Endometrium (tissue), 2 donors: ENCODE measurements at regions not wholly inside any gene's neighbourhood (a gene's known extent, or its start where the extent isn't known, plus 50 kb on each side); places are given as distances from the start of the nearest gene placed in this dataset.
A peak's percentile ranks its signal among the peaks of the same experiment; 100 is the strongest.
"Not testable (repeated sequence)": the region's sequence is repeated elsewhere in the genome, so short reads cannot be mapped to it uniquely, and the experiment has no call there.

Source experiments
- FAIRE-seq: peaks from 2 replicates; lab custom pipeline; 2012; peaks lifted over from hg19 to GRCh38; lab: Jason Lieb, UNC
- donor health status: control.
- donor health status: control.

DNA sequence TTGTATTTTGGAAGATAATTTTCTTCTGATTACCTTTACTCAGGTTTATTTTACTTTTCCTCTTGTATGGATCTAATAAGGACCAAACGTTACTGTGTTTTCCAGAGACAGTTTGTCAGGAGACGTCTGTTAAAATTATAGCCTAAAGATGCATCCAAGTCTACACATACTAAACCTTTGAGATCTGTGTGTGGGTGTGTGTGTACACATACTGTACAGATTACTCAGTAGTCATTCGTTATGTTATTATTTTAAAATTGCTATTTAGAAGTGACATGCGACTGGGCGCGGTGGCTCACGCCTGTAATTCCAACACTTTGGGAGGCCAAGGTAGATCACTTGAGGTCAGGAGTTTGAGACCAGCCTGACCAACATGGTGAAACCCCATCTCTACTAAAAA lies 51.6 kb upstream of the CNTLN start:
- FAIRE-seq: no peak

DNA sequence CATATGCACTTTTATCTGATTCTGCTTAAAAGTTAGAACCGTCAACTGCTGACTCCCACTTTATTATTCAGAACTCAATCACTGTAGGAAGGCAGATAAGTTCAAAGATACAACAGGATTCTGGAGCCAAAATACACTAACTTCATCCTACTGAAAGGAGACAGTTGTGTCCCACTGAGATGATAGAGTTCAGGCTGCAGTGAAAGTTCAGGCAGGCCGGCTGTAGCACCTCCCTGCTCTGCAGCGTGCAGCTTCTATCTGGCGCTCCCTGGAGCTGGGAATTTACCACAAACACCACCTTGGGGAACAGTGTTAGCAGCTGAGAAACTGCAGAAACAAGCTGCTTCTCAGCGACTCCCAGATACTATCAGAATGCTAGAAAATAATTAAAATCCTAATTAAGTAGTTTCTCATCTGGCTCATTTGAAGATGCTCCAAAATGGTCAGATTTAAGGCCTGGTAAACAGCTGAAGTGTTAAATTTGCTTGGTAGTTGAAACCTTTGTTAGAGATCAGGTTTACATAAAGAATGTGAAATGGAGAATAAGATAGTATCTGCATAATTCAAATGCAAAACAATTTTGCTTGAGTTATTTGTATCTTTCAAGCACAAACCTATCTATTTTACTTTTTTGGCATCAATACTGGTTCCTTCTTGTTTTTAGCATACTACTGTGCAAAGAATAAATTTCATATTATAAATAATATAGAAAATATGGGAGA lies 52.3 kb upstream of the CNTLN start:
- FAIRE-seq: no peak

DNA sequence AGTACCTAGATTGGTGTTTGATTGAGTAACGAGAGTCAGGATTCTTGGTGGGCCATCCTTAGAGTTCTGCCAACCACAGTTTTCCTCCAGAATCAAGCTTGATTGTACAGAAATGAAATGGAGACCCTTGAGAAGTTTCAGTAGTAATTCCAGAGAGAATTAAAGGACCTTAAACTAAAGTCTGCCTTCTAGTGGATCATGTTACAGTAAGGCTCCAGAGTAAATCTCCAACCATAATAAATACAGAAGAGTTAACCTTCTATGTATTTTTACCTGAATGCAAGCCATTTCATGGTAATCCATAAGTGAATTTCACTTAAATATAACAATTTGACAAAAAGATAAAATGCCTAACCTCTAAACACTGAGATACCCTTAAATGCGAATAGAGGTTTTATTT lies 53.0 kb upstream of the CNTLN start:
- FAIRE-seq: no peak

DNA sequence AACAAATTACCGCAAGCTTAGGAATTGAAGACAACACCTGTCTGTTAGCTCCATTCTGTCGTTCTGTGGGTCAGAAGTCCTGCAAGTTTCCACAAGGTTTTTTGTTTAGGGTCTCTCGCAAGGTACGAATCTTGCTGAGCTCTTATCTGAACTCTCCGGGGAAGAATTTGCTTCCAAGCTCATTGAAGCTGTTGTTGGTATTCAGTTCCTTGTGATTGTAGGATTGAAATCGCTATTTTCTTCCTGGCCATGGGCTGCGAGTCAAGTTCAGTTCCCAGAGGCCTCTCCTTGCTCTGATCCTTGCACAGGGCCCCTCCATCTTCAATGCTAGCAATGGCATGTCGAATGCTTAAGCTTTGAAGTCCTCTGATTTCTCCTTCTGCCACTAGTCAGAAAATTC lies 53.5 kb upstream of the CNTLN start:
- FAIRE-seq: no peak

DNA sequence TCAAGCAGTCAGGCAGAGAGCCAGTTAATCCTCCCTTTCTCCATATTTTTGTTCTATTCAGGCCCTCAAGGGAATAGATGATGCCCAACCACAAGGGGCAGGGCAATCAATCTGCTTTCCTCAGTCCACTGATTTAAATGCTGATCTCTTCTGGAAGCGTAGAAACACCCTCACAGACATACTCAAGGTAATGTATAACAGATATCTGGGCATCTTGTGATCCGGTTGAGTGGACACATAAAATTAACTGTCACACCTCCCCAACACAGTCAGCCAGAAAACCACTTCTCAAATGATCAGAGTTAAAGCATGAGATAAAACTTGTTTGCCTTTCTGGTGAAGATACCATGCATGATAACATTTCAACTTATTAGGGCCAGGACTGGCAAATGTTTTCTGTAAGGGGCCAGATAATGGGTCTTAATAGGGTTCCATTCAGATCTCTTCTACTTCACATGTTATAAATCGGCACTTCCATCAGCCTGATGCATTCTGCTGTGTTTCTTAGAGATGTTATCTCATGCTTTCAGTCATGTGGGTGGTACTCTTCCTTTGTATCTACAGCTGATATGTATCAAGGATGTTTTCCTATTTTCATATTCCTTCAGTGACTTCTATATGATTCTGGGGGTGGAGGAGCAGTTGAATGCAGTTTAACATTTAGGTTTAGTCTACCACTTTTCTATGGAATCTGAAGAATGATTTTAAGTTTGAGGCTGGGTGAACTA lies 58.9 kb upstream of the CNTLN start:
- no peak for FAIRE-seq

DNA sequence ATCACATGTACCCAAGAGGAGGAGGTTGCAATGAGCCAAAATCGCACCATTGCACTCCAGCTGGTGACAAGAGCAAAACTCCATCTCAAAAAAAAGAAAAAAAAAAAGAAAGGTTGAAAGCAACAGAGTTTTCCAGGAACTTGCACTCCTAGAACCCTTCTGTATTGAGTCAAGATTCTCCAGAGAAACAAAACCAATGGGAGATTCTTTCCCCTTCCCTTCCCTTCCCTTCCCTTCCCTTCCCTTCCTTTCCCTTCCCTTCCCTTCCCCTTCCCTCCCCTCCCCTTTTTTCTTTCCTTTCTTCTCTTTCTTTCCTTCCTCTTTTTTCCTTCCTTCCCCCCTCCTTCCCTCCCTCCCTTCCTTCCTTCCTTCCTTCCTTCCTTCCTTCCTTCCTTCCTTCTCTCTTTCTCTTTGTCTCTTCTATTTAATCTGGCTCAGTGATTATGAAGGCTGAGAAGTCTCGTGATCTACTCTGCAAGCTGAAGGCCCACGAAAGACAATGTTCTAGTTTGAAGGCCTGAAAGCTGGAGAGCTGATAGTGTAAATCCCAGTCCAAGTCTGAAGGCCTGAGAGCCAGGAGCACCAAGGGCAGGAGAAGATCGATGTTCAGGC lies 59.6 kb upstream of the CNTLN start:
- no peak for FAIRE-seq

DNA sequence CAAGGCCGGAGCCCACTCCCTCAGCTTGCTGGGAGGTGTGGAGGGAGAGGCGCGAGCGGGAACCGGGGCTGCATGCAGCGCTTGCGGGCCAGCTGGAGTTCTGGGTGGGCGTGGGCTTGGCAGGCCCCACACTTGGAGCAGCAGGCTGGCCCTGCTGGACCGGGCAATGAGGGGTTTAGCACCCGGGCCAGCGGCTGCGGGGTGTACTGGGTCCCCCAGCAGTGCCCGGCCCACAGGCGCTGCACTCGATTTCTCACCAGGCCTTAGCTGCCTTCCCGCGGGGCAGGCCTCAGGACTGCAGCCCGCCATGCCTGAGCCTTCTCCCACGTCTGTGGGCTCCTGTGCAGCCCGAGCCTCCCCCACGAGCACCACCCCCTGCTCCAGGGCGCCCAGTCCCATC lies 62.3 kb upstream of the CNTLN start:
- FAIRE-seq: not testable (repeated sequence)

DNA sequence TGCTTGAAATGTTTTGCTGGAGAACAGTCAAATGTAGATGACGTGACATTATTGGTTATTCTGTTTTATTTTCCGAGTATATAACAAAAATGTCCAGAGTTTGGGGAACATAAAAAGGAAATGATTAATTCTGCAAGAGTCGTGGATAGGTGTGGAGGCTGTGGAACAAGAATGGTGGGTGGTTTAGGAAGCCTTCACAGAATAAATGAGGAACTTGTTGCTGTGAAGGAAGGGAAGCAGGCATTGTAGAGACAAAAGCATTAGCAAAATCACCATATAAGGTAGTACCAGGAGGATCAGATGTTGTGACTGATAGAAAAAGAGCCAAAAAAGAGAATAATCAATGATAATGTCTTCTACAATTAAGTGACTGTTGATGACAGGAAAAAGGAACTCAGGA lies 66.2 kb upstream of the CNTLN start:
- FAIRE-seq: no peak

DNA sequence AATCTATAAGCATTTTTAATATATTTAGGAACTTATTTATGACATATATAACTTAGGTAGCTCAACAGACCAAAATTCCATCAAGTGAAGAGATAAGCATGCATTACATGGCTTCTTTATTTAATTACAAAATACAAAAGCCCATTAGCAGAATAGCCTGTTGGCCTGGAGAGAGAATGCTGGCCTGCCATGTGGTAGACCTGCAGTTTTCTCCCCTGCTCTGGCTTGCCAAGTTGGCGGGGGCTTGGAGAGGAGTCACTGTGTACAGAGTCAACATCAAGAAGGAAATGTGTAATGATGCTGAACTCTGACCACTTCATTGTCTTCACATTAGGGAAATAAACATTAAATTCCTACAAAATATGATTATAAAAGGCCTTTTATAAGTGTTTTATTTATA lies 69.8 kb upstream of the CNTLN start:
- no peak for FAIRE-seq

DNA sequence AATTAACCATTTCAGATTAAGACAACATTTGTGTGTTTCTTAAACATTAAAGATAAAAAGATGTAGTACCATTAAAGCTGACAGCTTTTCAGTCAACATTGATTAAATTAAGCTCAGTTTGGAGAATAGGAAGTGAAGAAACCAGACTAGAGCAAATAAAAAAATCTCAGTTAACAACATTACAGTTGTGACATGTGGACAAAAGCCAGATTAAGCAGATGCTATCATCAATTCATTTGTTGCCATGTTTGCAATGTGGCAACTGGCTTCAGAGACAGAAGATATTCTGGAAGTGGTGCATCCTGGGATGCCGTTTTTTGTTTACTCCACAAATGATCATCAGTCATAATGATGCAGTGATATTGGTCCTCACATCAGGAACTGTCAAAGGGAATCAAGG lies 70.3 kb upstream of the CNTLN start:
- FAIRE-seq: no peak

DNA sequence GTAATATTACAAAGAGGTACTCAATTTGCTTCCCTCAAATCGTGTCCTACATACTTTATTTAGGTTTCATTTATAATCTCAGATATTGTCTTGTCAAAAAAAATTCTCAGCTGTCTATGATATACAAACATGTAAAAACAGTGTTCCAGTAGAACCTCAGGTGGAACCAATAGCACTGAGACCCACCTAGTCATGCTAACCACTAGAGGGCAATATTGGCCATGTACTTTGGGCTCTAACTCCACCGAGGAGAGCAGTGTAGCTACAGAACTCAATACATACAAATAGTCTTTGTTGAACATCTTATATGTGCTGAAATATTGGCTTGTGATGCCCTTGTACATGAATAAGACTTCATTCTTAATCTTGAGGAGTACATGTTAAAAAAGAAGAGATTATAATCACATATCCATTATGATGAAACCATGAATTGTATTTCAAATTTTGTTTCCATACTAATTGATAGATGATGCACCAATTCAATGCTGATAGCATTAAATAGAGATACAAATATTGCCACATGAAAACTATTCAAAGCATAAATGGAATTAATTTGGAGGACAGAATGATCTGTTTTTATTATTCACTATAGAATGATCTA lies 71.2 kb upstream of the CNTLN start:
- peak; percentile 15 for FAIRE-seq

DNA sequence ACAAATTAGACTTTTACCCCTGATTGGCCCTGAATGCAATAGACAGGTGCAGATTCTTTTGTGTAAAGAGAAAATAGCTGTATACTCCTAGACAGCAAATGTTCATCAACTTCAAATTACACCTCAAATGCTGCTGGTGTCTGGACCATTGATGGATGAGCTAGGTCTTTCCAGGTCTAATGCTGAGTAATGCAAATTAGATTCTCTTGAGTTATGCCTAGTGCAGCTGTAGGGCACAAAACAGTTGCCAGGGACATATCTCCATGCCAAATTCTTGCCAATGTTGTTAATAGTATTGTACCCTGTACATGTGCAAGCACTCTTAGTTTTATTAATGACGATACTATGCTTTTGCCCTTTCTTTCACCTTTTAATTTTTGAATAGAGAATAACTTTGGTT lies 72.3 kb upstream of the CNTLN start:
- no peak for FAIRE-seq

DNA sequence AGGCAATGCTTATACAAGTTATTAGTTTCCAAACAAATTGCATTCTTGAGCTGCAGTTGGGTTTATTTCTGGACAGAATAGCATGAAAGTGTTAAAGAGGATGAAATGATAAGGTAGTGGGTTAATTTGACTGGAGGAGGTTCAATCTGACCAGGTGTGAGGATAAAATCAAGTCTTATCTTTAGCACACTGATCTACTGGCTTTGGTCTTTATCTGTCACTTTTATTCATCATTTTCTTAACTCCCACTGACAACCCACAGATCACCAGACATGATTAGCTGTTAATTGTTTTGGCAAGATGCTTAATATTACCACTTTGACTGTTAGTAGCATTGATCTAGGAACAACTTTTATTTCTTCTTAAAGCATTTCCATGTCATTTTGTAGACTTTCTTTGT lies 74.4 kb upstream of the CNTLN start:
- no peak for FAIRE-seq

DNA sequence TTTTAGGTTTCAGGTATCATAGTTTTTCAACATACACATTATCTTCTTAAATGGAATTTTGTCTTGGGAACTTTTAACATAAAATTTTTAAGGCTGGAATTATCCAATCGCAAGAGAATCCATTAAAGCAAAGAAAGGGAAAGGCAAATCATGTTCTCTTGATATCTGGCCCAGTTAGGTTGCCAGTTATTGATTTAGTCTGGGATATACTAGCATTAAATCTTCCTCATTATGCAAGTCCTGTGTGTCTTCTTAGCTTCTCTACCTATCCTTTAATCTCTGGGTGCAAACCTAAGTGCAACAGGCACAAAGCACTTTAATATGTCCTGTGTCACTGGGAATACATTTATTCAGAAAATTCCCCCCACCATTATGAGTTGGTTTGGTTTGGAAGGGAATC lies 75.4 kb upstream of the CNTLN start:
- no peak for FAIRE-seq

DNA sequence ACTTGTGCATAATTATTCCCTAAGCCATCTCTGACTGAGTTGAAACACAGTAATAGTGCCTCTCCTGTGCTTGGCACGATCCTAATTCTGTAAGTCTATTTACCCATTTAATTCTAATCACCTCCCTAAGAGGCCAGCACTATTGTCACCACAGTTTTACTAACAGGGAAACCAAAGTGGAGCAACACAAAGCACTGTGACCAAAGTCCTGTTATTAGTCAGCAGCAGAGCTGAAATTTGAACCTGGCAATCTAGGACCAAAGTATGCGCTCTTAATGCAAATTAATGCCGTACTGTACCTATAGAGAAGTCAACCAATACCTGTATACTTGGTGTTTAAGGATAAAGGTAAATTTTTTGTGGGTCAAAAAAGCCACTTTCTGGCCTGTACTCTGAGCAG lies 77.1 kb upstream of the CNTLN start:
- no peak for FAIRE-seq

DNA sequence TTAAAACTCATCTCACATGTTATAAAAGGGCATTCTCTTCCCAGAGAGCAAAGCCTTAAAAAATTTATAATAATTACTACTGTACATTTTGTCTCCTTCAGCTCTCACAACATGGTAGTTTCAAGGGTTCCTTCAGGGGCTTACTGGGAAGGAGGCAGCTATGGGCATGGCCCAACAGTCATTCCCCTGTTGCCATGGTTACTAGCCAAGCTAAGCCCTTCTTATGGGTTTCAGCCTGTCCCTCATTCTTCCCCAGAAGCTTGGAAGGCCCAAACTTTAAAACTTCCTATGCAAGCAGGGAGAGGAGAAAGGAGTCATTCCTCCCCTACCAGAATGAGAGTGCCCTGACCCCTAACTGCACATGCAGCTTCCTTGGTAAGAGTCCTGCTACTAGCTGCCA lies 82.2 kb upstream of the CNTLN start:
- no peak for FAIRE-seq

DNA sequence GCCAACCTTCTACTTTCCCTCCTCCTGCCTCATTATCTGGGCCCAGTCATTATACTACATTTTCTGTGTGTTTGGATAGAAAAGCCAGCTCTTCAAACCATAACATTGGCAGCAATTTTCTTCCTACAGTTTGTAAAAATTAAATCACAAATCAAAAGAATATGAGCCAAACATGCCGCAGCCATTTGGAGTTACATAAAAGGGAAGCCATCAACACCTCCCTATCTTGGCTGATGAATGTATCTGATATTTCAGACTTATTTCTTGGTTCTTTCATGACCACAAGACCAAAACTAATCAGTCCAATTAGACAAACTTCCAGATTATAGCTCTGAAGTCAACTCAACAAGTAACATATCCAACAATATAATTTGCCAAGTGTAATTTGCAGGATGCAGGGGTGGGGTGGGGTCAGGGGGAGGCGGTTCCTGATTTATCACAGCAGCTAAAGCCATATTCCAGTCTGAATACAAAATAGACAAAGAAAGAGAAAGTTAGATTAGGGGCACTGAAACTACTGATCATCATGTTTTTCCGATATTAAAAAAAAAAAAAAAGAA lies 89.4 kb upstream of the CNTLN start:
- FAIRE-seq: no peak

DNA sequence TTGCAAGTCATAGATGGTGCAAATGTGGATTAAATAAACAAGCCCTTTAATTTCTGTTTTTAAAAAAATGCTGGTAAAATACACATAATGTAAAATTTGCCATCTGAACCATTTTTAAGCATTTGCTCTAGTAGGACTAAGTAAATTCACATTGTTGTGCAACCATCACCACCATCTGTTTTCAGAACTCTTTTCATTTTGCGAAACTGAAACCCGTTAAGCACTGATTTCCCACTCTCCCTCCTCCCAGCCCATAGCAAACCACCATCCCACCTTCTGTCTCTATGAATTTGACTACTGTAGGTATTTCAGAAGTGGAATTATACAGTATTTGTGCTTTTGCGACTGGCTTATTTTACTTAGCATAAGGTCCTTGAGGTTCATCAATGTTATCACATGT lies 103.3 kb upstream of the CNTLN start:
- FAIRE-seq: no peak

DNA sequence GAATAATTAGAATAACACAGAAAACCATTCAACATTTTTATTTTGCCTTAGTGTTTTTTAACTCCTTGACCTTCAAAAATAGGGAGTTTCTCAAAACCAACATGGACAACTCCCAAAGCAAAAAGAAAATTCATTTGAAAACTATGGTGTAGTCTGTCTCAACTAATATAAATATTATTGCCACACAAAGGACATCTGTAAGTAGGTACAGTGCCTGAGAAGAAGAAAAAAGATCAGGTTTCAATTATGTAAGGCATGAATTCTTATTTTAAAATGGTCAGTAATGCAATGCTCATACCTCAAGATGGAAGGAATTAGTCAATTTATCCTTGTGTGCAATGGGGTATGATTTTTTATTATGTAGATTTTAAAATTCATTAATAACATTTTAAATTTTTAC lies 109.6 kb upstream of the CNTLN start:
- peak; percentile 4 for FAIRE-seq

DNA sequence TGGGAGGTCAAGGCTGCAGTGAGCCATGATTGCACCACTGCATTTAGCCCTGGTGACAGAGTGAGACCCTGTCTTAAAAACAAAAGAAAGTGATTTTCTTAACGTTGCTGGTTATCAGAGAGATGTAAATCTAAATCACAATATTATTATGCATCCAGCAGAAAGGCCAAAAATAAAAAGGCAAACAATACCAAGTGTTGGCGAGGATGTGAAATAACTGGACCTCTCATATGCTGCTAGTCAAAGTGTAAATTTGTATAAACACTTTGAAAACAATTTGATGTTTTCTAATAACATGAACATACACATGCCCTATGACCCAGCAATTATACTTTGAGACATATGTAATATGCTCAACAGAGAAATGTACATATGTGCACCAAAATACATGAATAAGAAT lies 110.7 kb upstream of the CNTLN start:
- no peak for FAIRE-seq

DNA sequence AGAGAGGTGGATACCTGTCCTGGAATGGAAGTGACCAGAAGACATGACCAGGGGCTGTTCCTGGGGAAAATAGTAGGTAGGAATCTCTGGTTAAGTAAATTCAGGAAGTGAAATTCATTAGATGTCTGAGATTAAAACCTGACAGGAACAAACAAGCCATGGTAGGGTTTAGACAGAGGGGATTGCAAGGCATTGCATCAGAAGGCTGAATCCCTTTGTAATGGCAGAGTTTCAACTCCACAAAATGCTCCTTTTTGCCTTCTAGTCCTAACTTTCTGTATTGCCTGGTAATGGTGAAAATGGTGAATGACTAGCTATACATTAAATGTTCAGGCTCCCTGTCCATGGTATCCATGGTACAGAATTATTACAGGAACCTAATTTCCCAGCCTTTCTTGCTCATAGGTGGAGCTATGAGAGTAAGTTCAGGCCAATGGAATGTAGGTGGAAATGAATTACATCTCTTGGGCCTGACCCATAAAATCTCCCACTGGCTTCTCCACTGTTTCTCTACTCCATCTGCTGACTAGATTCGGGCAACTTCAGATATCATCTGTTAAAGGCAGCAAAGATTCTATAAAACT lies 113.4 kb upstream of the CNTLN start:
- no peak for FAIRE-seq

DNA sequence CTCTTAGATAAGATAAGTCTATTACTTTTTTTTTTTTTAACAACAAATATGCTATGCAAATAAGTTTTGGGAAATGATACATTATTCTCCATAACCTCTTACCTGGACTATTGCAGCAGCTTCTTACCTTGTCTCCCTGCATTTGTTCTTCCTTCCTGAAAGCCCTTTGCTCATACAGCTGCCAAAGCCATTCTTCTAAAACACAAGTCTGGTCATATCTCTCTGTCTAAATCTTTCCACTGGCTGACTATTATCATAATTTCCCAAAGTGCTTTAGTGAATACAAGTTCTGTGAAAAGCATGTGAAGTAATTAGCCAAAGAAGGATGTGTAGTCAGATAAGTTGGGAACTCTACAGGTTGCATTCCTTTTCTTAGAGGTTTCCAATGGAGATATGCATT lies 115.4 kb upstream of the CNTLN start:
- no peak for FAIRE-seq
